Esophagus muscularis mucosa (tissue), 3 donors: ENCODE measurements at regions not wholly inside any gene's neighbourhood (a gene's known extent, or its start where the extent isn't known, plus 50 kb on each side); places are given as distances from the start of the nearest gene placed in this dataset.

Source experiments
- POLR2A ChIP-seq: fragments of 450-650 bp; IDR thresholded peaks from one replicate; pipeline ENCODE4 v1.6.1; 2017; ENCODE audit warnings: antibody characterized with exemption, moderate library complexity, mild to moderate bottlenecking, low read depth
- POLR2AphosphoS5 ChIP-seq, 2 donors: sonication (generic); formaldehyde crosslinking; IDR thresholded peaks; one replicate each; pipeline ENCODE4 v1.6.1; 2017; ENCODE audit warnings: antibody characterized with exemption in 2 of 2
- TF ChIP-seq, protein P1 (sequence below), 3 experiments: fragments of 200-600 bp in 2 of 3; fragments of 450-650 bp in 1 of 3; sonication (generic) in 2 of 3; IDR thresholded peaks; one replicate each; pipeline ENCODE4 v1.5.1; 2017 to 2019; ENCODE audit warnings: antibody characterized with exemption in 3 of 3, mild to moderate bottlenecking in 2 of 3, moderate library complexity in 1 of 3

DNA sequence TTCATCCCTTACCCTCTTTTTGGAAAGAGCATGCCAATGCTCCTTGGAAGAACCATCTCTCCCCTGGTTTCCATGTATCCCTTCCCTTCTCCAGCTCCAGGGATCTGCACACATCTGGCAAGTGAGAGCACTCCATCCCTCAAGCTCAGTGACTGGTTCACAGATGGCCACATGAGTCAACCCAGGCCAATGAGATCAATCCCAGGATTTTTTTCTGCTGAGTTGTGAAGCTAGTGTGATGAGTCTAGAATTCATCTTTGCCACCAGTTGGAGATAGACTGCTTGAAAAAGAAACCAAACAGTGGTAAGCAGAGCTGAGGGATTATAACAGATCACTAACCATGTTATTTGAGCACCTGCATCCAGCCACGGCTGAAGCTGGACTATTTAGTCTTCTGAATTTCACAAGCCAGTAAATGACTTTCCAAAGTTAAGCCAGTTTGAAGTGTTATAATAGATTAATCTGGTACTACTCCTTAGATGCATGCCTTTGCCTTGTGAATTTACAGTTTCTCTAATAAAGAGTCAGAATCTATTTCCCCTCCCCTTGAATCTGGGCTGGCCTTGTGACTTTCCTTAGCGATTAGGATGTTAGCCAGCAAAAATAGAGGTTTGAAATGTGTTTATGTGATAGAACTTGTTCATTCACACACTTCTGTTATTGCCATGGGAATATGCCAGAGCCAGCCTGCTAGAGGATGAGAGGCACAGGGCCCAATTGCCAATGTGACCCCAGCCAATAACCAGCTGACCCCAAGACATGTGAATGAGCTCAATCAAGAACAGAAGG, 159.8 kb downstream of the WNT5A start:
- TF ChIP-seq, protein P1, sequence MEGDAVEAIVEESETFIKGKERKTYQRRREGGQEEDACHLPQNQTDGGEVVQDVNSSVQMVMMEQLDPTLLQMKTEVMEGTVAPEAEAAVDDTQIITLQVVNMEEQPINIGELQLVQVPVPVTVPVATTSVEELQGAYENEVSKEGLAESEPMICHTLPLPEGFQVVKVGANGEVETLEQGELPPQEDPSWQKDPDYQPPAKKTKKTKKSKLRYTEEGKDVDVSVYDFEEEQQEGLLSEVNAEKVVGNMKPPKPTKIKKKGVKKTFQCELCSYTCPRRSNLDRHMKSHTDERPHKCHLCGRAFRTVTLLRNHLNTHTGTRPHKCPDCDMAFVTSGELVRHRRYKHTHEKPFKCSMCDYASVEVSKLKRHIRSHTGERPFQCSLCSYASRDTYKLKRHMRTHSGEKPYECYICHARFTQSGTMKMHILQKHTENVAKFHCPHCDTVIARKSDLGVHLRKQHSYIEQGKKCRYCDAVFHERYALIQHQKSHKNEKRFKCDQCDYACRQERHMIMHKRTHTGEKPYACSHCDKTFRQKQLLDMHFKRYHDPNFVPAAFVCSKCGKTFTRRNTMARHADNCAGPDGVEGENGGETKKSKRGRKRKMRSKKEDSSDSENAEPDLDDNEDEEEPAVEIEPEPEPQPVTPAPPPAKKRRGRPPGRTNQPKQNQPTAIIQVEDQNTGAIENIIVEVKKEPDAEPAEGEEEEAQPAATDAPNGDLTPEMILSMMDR (IDR thresholded peaks at IDR 0.05): no peak
- TF ChIP-seq POLR2A: no peak
- no peak for TF ChIP-seq POLR2AphosphoS5 (IDR thresholded peaks at IDR 0.05)
